HL-60 (cell line): ENCODE measurements at regions not wholly inside any gene's neighbourhood (a gene's known extent, or its start where the extent isn't known, plus 50 kb on each side); places are given as distances from the start of the nearest gene placed in this dataset.

Experiments used
- CTCF ChIP-seq: IDR thresholded peaks from one replicate; pipeline ENCODE4 v1.5.1; 2011; ENCODE audit warnings: low read length, control low read depth, inconsistent platforms; ENCODE audit not compliant: insufficient read depth
- GABPA ChIP-seq: IDR thresholded peaks from 2 replicates; pipeline ENCODE4 v1.6.1; 2012; ENCODE audit warnings: low read depth
- POLR2AphosphoS5 ChIP-seq: IDR thresholded peaks from 2 replicates; pipeline ENCODE4 v1.6.1; 2012; ENCODE audit warnings: low read depth
- REST ChIP-seq: IDR thresholded peaks from 2 replicates; pipeline ENCODE4 v1.6.1; 2012; ENCODE audit warnings: low read depth; ENCODE audit not compliant: insufficient replicate concordance
- SPI1 ChIP-seq: IDR thresholded peaks from 2 replicates; pipeline ENCODE4 v1.6.1; 2012; ENCODE audit warnings: low read depth, mild to moderate bottlenecking, borderline replicate concordance

- TF ChIP-seq CTCF, result no peak
- TF ChIP-seq REST, result no peak
- TF ChIP-seq GABPA, result no peak
- TF ChIP-seq POLR2AphosphoS5, result no peak
- no peak for TF ChIP-seq SPI1
Observed at GRCh38 chr13:50742353-50742752, 101.1 kb downstream of the DLEU7 start.
